ENCODE measurements at regions not wholly inside any gene's neighbourhood (a gene's known extent, or its start where the extent isn't known, plus 50 kb on each side); places are given as distances from the start of the nearest gene placed in this dataset.

GRCh38 chr20:40913224-40914185 lies 115.1 kb upstream of the TOP1 start:
- TF ChIP-seq, protein P1, sequence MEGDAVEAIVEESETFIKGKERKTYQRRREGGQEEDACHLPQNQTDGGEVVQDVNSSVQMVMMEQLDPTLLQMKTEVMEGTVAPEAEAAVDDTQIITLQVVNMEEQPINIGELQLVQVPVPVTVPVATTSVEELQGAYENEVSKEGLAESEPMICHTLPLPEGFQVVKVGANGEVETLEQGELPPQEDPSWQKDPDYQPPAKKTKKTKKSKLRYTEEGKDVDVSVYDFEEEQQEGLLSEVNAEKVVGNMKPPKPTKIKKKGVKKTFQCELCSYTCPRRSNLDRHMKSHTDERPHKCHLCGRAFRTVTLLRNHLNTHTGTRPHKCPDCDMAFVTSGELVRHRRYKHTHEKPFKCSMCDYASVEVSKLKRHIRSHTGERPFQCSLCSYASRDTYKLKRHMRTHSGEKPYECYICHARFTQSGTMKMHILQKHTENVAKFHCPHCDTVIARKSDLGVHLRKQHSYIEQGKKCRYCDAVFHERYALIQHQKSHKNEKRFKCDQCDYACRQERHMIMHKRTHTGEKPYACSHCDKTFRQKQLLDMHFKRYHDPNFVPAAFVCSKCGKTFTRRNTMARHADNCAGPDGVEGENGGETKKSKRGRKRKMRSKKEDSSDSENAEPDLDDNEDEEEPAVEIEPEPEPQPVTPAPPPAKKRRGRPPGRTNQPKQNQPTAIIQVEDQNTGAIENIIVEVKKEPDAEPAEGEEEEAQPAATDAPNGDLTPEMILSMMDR (IDR thresholded peaks at IDR 0.05; ENCODE audit: low read depth, low read length, missing input control), result no peak
- no peak for TF ChIP-seq EGR1 (IDR thresholded peaks at IDR 0.05; ENCODE audit: low read depth in 2 of 2)
- TF ChIP-seq, protein P2, sequence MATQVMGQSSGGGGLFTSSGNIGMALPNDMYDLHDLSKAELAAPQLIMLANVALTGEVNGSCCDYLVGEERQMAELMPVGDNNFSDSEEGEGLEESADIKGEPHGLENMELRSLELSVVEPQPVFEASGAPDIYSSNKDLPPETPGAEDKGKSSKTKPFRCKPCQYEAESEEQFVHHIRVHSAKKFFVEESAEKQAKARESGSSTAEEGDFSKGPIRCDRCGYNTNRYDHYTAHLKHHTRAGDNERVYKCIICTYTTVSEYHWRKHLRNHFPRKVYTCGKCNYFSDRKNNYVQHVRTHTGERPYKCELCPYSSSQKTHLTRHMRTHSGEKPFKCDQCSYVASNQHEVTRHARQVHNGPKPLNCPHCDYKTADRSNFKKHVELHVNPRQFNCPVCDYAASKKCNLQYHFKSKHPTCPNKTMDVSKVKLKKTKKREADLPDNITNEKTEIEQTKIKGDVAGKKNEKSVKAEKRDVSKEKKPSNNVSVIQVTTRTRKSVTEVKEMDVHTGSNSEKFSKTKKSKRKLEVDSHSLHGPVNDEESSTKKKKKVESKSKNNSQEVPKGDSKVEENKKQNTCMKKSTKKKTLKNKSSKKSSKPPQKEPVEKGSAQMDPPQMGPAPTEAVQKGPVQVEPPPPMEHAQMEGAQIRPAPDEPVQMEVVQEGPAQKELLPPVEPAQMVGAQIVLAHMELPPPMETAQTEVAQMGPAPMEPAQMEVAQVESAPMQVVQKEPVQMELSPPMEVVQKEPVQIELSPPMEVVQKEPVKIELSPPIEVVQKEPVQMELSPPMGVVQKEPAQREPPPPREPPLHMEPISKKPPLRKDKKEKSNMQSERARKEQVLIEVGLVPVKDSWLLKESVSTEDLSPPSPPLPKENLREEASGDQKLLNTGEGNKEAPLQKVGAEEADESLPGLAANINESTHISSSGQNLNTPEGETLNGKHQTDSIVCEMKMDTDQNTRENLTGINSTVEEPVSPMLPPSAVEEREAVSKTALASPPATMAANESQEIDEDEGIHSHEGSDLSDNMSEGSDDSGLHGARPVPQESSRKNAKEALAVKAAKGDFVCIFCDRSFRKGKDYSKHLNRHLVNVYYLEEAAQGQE (IDR thresholded peaks at IDR 0.05), result no peak
- TF ChIP-seq, protein P3, sequence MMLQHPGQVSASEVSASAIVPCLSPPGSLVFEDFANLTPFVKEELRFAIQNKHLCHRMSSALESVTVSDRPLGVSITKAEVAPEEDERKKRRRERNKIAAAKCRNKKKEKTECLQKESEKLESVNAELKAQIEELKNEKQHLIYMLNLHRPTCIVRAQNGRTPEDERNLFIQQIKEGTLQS (IDR thresholded peaks at IDR 0.05), result no peak
- no peak for TF ChIP-seq JUND (IDR thresholded peaks at IDR 0.05)
